ENCODE measurements at regions not wholly inside any gene's neighbourhood (a gene's known extent, or its start where the extent isn't known, plus 50 kb on each side); places are given as distances from the start of the nearest gene placed in this dataset.

- H3K4me2 ChIP-seq (ENCODE audit: low read depth, low read length), result no peak overlapping the region
- 59% methylated on average over 4 of the region's 8 CpGs; no CpG with 5 or more reads in 1 of the 2 experiments for WGBS, 2 experiments (ENCODE audit: extremely low coverage in 2 of 2, insufficient read length in 1 of 2)
- POLR2A ChIA-PET (ENCODE audit: unreplicated experiment), result no interaction called here
These were observed 54.5 kb upstream of the TPM4 start for GRCh38 chr19:16021796-16022195.

More at GRCh38 chr19:16021796-16022195, 54.5 kb upstream of the TPM4 start:
- Histone ChIP-seq H3K4ac (ENCODE audit: low read depth, low read length) (no peak overlapping the region), H3K23ac (ENCODE audit: low read depth, low read length) (no peak overlapping the region), H2AK5ac (ENCODE audit: low read depth, low read length) (no peak overlapping the region), H4K20me1 (ENCODE audit: insufficient read depth, low read length) (no peaks in the 10 kb centered on the region), H3K79me1 (ENCODE audit: low read depth in 1 of 2, low read length in 2 of 2) (no peaks in the 10 kb centered on the region), H2AFZ (replicated peaks; ENCODE audit: low read length, poor library complexity) (no peak overlapping the region), H3K27ac (ENCODE audit: insufficient read depth, low read length) (no peak overlapping the region), H3K18ac (ENCODE audit: low read depth, low read length) (no peak overlapping the region), H2BK5ac (ENCODE audit: low read depth, low read length, poor library complexity, severe bottlenecking) (no peak overlapping the region), H3K9ac (ENCODE audit: low read depth, low read length) (no peak overlapping the region), H2BK15ac (ENCODE audit: low read depth, low read length) (no peak overlapping the region), H3K9me1 (ENCODE audit: insufficient read depth, low read length) (no peaks in the 10 kb centered on the region), H2BK120ac (ENCODE audit: low read depth, low read length) (no peak overlapping the region), H3K4me1 (ENCODE audit: control insufficient read depth, insufficient read depth, low read length) (no peaks in the 10 kb centered on the region), H3K36me3 (ENCODE audit: control insufficient read depth, insufficient read depth, low read length) (no peaks in the 10 kb centered on the region), H3K9me3 (ENCODE audit: control insufficient read depth, insufficient read depth, low read length) (no peaks in the 10 kb centered on the region), H4K5ac (ENCODE audit: low read depth, low read length) (no peak overlapping the region), H2BK20ac (ENCODE audit: low read depth, low read length) (no peak overlapping the region), H4K8ac (ENCODE audit: low read depth in 2 of 2, low read length in 2 of 2) (no peak overlapping the region), H3K27me3 (ENCODE audit: control insufficient read depth, insufficient read depth, low read length) (peaks cover 7% of the 10 kb centered on the region; the same call in 1 of the 2 replicates), H4K91ac (ENCODE audit: insufficient read depth, low read depth, low read length) (no peak overlapping the region), H3K56ac (ENCODE audit: extremely low read depth, insufficient read depth, low read length) (no peak overlapping the region), H3K14ac (replicated peaks; ENCODE audit: low read depth, low read length) (no peak overlapping the region), H3K4me3 (ENCODE audit: insufficient read depth, low read depth, low read length) (no peak overlapping the region), H2AK9ac (replicated peaks; ENCODE audit: low read depth, low read length, poor library complexity) (no peak overlapping the region)
- in situ Hi-C loops (cut with MboI; ENCODE audit: low sequenced_read_pairs) (no loop called here), dilution Hi-C loops (cut with HindIII; ENCODE audit: low sequenced_read_pairs, unreplicated experiment) (no loop called here), intact Hi-C loops (cut with micrococcal nuclease) (no loop called here)
- CTCF ChIA-PET, result no interaction called here
- ATAC-seq (ENCODE audit: low read depth), result no peak
- TF ChIP-seq SMC3 (IDR thresholded peaks at IDR 0.05; ENCODE audit: low read depth, low read length), result no peak
- TF ChIP-seq BHLHE40 (IDR thresholded peaks at IDR 0.05; ENCODE audit: low read depth, low read length), result no peak
- TF ChIP-seq RCOR1 (IDR thresholded peaks at IDR 0.05; ENCODE audit: insufficient replicate concordance, low read length), result no peak
- no peak for TF ChIP-seq NFE2L2 (IDR thresholded peaks at IDR 0.05; ENCODE audit: low read depth, low read length)
- no peak for TF ChIP-seq CTCF (conservative IDR thresholded peaks at IDR 0.05; ENCODE audit: low read depth, low read length)
- no peak for TF ChIP-seq POLR2A (IDR thresholded peaks at IDR 0.05; ENCODE audit: low read depth, low read length)
- no peak for TF ChIP-seq CEBPB (IDR thresholded peaks at IDR 0.05; ENCODE audit: low read depth, low read length)
- no peak for TF ChIP-seq MAFK (IDR thresholded peaks at IDR 0.05; ENCODE audit: low read depth, low read length)
- TF ChIP-seq MXI1 (IDR thresholded peaks at IDR 0.05; ENCODE audit: borderline replicate concordance, low read depth, low read length), result no peak
- no peak for TF ChIP-seq MAZ (IDR thresholded peaks at IDR 0.05; ENCODE audit: borderline replicate concordance, low read depth, low read length)
- no peak for TF ChIP-seq USF2 (IDR thresholded peaks at IDR 0.05; ENCODE audit: low read depth, low read length)
- TF ChIP-seq FOS (IDR thresholded peaks at IDR 0.05; ENCODE audit: low read depth, low read length), result no peak
- TF ChIP-seq RAD21 (IDR thresholded peaks at IDR 0.05; ENCODE audit: low read length), result no peak
- TF ChIP-seq ELK1 (IDR thresholded peaks at IDR 0.05; ENCODE audit: borderline replicate concordance, low read depth, low read length), result no peak
- no peak for TF ChIP-seq CHD1 (IDR thresholded peaks at IDR 0.05; ENCODE audit: low read depth, low read length)
- no TSS peak for BruUV-seq (replicated peaks)
- DNase-seq, result no peak

All from IMR-90 (cell line).